ENCODE measurements at regions not wholly inside any gene's neighbourhood (a gene's known extent, or its start where the extent isn't known, plus 50 kb on each side); places are given as distances from the start of the nearest gene placed in this dataset.

GRCh38 chr10:109156396-109156795, 766.9 kb downstream of the XPNPEP1 start:
- no peak for TF ChIP-seq CTCF (IDR thresholded peaks at IDR 0.05)
- no peak for TF ChIP-seq POLR2AphosphoS5 (IDR thresholded peaks at IDR 0.05)
- TF ChIP-seq POLR2A (IDR thresholded peaks at IDR 0.05; ENCODE audit: low read depth), result no peak
- no peak for TF ChIP-seq EP300 (IDR thresholded peaks at IDR 0.05)
